Activated CD8-positive, alpha-beta memory T cell treated with anti-CD3 and anti-CD28 coated beads, Interleukin-2, amount 50 U/mL, for 24 hours (primary cell): ENCODE measurements at regions not wholly inside any gene's neighbourhood (a gene's known extent, or its start where the extent isn't known, plus 50 kb on each side); places are given as distances from the start of the nearest gene placed in this dataset.
"Not testable (repeated sequence)": the region's sequence is repeated elsewhere in the genome, so short reads cannot be mapped to it uniquely, and the experiment has no call there.

Source experiments
- DNase-seq: peaks from one replicate; pipeline ENCODE4 v3.0.0-alpha.2; 2020; ENCODE audit errors: extremely low read depth

DNA sequence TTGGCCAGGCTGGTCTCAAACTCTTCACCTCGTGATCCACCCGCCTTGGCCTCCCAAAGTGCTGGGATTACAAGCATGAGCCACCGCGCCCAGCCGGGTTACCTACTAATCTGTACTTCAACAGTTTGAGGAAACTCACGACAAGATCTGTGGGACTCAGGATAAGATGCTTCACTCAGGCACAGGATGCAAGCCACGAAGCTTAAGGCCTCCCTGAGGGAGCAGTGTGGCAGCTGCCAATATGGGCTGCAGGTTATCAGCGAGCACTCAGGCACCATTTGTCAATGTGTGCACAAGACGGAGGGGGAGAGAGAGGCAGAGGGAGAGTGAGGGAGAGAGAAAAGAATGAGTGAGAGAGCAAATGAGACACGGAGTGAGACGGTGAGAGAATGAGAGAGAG is 173.6 kb upstream of the RAB6C start:
- DNase-seq = no peak

DNA sequence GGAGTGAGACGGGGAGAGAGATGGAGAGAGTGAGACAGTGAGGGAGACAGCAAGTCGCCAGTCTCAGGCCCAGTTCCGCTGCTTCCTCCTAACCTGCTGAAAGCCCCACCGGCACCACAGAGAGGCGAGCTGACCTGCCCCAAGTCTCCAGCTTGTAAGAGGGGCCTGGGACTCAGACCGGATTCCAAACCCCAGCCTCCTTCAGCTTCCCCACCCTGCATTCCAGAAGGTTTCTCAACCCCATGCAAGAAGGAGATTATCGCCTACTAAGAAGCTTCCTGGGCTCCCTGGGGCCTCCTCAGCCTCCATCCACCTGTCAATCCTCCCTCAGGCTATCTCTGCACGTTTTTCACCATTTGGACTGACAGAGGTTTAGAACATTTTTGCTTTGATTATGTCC is 173.1 kb upstream of the RAB6C start:
- DNase-seq = no peak

DNA sequence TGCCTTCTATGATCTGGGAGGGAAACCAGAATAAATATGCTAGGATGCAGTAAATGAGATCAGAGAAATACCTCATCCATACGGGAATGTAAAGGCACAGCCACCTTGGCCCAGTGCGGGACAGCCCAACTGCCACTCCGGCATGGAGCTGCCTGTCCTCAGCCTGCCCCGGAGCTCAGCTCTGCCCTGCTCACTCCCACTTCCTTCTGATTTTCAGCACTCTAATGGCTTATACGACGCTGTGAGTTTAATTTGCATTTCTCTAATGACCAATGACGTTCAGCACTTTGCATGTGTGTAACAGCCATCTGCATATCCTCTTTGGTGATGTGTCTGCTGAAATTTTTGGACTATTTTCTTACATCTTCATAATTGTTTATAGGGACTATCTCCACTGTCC is 172.5 kb upstream of the RAB6C start:
- DNase-seq = no peak

DNA sequence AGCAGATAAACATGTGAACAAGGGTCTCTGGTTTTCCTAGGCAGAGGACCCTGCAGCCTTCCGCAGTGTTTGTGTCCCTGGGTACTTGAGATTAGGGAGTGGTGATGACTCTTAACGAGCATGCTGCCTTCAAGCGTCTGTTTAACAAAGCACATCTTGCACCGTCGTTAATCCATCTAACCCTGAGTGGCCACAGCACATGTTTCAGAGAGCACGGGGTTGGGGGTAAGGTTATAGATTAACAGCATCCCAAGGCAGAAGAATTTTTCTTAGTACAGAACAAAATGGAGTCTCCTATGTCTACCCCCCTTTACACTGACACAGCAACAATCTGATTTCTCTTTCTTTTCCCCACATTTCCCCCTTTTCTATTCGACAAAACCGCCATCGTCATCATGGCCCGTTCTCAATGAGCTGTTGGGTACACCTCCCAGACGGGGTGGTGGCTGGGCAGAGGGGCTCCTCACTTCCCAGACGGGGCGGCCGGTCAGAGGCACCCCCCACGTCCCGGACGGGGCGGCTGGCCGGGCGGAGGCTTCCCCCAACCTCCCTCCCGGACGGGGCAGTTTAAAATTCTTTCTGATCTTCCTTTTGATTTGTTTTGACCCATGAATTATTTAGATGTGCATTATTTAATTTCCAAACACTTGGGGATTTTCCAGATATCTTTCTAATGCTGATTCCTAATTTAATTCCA is 171.7 kb upstream of the RAB6C start:
- DNase-seq = not testable (repeated sequence)

DNA sequence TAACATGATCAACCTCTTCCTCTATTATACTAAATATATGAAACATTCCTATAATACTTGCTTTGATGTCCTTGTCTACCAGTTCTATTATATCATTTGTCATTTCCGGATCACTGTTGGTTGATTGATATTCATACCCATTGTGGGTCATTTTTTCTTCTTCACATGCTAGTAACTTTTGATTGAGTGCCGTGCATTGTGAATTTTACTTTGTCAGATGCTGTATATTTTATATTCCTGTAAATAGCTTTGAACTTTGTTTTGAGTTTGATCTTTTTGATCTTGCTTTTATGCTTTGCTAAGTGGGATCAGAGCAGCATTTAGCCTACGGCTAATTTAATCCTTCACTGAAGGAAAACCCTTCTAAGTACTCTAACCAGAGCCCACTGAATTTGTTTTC is 168.9 kb upstream of the RAB6C start:
- no peak for DNase-seq

DNA sequence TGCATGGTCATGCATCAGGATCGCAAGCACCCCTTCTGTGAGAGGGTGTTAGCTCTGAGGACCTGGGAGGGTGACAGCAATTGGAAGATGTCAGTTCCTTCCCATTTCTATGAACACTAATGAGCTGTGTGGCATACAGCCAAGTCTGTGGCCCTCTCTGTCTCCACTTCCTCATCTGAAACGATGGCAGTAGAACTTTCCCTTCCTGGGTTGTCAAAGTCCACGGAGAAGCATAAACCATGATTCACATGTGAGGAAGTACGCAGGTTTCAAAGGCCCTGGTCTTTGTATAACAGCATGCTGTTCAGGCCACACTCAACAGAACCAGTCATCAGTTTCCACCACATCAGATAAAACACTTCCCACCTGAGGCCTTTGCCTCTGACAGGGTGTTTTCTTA is 167.4 kb upstream of the RAB6C start:
- DNase-seq = no peak

DNA sequence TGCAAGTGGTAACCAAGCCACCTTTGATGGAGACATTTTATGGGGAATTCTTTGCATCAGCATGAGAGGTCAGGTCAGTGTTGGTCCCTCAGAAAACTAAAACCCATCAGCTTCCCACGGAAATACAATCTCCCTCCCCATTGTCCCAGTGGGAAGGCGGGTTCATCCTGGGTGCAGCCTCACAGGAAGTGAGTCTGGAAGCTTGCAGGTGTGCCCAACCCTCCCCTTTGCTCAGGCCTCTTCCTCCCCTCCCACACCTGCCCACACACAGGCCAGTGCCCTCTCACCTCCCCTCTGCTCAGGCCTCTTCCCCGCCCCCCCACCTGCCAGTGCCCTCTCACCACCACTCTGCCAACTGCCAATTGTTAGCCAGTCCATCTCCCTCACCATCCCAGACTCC is 166.8 kb upstream of the RAB6C start:
- DNase-seq = no peak

DNA sequence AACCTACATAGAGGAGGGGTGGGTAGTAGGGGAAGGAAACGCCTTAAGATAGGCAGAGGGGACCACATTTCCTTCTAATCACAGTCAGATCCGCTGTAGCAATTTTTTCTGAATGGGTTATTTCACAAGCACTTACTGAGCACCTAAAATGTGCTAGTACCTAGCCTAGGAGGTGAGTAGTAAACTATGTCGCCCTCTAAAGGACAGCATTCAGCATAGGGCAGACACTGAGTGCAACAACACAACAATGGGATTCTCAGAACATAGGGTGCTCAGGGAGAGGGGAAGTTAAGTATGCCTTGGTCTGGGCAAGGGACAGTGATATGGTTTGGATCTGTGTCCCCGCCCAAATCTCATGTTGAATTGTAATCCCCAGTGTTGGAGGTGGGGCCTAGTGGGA is 166.1 kb upstream of the RAB6C start:
- no peak for DNase-seq

DNA sequence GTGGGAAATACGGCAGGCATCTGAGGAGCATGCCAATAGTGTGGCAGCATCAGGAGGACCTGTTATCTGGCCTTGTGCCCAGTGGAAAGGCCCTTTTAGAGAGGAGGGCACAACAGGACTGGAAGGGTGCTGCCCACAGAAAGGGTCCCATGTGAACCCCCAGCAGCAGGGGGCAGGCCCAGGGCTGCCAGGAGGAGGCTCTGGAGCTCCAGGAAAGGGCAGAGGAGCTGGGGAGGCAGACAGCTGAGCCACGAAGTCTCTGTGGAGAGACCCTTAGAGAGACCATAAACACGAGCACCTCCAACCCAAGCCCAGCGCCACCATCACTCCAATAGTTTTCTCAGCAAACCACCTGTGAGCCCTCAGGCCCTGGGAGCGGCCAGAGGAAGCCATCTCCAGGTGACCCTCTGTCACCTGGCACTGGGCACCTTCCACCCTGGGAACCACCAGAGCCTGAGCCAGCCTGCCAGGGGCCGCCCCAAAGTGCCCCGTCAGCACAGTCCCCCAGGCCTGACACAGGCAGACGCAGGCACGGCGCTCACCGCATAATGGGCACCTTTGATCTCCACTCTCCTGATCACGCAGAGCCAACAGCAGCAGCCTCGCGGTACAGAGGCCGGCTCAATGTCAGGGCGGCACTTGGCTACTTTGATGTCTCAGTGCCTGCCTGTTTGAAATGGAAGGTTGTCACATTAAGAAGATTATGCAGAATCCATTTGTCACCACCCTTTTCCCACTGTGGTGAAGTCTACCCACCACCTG is 162.5 kb upstream of the RAB6C start:
- DNase-seq = no peak

DNA sequence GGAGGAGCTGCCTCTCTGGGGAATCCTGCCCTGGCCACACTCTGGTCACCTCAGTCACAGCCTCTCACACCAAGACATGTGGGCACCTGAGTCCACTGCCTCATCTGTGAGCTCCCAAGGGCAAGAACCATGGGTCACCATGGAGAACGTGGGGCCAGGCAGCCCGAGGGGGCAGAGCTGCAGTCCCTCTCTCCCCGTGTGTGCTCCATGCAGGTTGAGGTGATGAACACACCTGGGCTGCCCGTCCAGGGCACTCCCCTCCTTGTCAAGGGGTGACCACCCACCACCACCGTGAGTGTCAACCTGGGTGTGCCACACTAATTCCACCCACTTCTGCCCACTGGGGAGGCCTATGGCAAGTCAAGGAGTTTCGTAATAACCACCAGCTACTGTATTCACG is 159.6 kb upstream of the RAB6C start:
- DNase-seq = no peak

DNA sequence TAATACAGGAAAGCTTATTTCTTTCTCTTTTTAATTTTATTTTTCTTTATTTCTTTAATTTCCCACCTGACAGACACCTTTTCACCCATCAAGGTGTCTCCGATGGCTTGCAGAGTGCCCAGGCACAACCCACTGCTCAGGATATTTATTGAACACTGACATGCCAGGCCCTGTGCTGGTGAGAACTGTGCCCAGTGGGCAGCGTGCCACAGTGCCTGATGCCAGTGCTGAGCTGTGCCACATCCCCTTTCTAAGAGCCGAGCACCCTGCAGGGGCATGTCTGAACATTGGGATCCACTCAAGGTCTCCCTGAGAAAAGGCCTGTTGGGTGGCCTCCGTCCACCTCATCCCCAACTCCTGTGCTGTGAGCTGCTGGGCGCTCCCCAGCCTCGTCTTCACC is 158.6 kb upstream of the RAB6C start:
- no peak for DNase-seq

DNA sequence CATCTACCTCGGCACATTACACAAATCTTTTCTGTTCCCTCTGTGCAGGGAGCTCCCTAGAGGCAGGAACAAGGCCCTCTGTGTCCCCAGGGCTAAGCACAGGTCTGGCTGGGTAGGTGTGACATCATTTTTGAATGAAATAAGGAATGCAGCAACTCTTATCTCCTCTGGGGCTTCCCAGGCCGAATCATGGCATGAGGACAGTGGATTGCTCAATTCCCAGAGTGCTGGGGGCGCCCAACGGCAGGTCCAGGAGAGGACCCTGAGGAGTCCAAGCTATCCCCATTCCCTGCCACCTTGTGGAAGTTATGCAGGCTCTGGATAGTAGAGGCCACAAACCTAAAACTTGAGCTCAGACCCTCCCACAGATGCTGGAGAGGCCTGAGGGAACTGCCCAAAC is 158.0 kb upstream of the RAB6C start:
- DNase-seq = no peak

DNA sequence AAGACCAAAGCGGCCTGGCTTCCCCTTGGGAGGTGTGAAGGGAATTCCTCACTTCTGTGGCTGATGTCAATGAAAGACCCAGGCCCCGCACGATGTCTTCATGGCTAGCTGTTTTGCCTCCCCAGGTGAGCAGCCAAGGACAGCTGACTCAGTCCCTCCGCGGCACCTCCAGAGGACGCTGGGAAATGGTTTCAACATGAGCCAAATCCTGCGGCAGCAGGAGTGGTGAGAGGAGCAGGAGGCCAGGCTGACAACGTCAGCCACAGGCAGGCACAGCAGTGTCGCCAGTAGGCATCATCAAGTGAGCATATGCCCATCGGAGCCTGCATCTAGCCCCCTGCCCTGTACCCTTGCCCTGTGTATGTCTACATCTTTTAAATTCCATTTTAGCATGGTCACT is 156.4 kb upstream of the RAB6C start:
- no peak for DNase-seq

DNA sequence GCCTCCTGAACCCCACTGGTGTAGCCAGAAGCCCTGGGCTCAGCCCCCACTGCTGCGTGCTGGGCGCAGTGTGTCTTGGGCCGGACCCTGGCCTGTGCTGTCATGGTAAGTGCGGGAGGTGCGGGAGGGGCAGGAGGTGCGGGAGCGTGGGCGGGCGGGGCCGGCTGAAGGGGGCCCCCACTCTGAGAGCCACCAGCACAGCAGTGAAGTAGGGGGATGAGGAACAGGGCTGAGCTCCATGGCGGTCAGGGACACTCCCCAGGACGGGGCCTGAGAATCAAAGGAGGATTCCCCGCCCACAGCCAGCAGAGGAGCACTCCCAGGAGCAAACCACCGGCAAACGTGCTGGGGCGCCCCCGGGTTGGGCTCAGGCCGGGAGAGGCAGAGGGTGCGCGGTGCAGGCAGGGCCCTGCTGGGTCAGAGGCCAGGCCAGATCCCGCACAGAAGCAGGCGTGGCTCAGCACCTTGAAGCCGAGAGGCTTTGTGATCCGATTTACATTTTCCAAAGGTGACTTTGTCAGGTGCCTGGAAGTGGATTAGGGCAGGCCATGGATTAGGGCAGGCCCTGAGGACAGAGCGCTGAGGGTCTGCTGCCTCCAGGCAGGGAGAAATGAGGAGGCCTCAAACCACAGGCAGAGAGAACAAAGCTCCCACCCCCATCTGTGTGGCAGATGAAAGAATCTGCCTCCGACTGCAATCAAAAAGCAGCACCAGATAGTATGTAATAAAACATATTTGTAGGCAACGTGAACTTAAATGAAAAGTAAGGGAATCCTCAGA is 152.0 kb upstream of the RAB6C start:
- DNase-seq = no peak

DNA sequence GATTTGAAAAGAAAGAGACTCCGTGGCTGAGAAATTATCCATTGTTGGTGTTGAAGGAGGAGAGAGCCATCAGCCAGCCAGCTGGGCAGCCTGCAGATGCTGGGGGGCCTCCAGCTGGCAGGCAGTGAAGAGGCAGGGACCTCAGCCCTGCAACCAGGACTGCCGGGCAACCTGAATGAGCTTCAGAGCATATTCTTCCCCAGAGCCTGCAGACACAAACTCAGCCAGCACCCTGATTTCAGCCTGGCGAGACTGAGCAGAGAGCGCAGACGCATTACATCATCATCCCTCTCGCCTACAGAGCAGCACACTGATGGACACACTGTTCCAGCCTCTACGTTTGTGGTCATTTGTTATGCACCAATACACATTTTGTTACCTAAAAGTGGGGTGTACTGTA is 150.7 kb upstream of the RAB6C start:
- DNase-seq = no peak

DNA sequence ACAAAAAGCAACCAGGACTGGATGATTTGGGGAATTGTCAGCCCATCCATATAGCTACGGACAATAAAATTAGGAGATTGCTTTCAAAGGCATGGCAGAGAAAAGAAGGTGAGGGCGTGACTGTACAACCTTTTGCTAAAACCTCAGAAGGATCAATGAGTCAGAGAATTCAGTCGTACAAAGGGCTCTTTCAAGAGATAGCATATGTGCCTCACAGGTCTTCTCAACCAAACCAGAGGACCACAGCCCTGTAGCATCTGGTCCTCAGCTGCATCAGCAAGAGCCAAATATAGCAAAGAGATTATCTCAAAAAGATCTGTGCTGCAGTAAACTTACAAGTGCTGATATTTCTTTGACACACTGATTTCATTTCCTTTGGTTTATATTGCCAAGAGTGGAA is 149.9 kb upstream of the RAB6C start:
- DNase-seq = no peak

DNA sequence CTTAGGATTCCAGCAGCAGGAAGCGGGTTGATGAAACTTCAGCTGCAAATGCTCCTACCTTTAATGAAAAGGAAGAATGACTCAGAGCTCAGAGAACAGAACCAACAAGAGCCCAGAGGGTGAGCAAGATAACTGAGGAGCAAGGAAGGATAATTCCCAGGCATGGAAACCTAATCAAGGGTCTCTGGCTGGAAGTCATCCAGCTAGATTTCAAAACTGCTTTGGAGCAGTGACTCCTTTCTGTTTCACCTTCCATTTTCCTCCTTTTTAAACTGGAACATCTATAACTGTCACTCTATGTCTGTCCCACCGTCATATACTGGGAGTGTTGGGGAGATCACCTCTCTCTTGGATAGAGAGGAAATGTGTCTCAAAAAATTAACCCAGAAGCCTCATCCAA is 148.4 kb upstream of the RAB6C start:
- no peak for DNase-seq

DNA sequence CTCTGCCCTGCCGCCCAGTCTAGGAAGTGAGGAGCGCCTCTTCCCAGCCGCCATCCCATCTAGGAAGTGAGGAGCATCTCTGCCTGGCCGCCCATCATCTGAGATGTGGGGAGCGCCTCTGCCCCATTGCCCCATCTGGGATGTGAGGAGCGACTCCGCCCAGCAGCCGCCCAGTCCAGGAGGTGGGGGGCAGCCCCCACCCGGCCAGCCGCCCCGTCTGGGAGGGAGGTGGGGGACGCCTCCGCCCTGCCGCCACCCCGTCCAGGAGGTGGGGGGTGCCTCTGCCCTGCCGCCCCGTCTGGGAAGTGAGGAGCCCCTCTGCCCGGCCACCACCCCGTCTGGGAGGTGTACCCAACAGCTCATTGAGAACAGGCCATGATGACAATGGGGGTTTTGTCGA is 146.0 kb upstream of the RAB6C start:
- DNase-seq = not testable (repeated sequence)

DNA sequence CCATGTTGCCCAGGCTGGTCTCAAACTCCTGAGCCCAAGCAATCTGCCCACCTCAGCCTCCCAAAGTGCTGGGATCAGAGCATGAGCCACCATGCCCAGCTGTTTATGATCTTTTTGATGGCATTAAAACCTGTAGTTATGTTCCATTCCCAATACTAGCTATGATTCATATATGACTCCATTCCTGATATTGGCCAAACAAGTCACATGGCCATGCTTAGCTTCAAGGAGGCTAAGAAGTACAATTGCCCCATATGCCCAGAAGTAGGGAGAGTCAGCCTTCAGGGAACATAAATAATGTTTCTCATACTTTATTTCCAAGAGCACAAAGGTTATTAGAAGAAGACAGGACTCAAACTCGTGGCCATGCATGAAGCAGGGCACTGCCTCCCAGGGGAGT is 132.4 kb upstream of the RAB6C start:
- DNase-seq = no peak

DNA sequence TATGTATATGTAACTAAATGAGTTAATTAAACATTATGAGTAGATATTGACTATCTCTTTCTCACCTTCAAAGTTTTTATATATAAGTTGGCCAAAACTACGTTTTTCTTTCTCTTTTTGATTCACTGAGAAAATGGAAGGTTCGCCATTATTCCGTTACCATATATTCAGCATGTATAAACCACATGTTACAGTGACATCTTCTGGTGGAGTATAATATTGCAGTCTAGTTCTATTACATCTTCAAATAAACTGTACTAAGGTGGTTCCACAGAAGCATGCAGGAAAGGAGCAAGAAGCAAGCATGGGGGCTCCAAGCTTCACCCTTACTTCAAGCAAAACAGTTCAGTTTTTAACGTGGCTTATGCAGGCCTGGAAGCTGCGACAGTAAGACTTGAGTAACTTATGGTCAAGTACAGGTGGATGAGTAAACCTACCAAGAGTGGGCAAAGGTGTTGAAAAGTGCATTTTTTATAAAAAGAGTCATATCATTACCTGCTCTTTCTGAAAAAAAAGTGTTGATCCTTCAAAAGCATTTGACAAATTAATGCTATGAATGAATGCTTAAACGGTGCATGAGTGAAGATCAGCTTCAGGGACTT is 129.8 kb upstream of the RAB6C start:
- DNase-seq = no peak

DNA sequence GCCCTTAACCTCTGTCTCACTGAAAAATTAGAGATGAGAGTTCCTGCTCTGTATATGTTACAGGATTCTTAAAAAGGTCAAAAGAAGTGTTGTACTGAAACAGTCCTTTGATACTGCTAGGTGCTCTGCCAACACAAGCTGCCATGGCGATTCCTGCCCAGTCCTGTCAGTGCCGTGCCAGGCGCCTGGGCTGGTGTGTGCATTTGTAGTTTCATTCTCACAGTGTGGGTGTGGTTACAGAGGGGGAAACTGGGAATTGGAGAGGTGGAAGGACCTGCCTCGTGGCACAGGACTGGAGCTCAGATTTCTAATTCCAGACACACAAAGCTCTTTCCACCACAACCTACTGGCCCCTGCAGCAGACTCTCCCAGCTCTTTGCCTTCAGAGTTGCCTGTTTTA is 122.3 kb upstream of the RAB6C start:
- DNase-seq = no peak

DNA sequence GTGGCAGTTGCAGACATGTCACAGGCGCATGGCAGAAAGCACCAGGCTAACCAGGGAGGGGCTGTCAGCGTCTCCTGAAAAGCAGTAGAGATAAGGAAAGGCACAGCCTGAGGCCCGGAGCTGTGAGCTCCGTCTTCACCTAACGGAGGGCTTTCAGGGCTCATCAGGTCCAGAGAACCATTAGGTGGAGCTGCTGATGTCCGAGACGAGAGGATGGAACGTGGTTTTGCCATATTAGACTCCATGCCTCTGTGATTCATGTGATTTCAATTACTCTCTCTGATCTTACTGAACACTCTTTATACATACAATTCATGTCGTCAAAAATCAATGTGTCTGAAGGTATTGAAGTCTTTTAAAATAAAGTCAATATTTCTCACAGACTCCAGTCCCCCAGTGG is 120.3 kb upstream of the RAB6C start:
- DNase-seq = no peak

DNA sequence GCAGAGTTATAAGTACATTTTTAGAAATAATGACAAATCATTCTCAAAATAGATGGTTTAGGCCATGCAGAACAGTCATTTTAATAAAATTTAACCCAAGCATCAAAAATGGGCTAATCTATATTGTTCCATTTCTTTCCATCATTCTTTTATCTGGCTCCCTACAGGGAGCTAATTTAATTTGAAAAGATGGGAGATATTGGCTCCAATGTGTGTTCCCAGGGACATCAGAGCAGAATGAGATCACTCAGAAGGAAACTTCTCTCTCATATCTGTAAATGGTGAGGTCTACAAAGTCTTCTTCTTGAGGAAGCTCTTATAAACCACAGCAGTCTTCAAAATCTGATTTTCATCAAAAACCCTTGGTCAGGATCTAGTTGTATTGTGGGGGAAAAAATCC is 119.4 kb upstream of the RAB6C start:
- no peak for DNase-seq
